KOPT-K1 (cell line): ENCODE measurements at regions not wholly inside any gene's neighbourhood (a gene's known extent, or its start where the extent isn't known, plus 50 kb on each side); places are given as distances from the start of the nearest gene placed in this dataset.

ENCODE experiments used
- H3K27ac ChIP-seq: fragments of 200-600 bp; sonication (generic); 2 replicates; pipeline ENCODE4 v1.5.1; 2016; ENCODE audit warnings: antibody characterized with exemption, mild to moderate bottlenecking, low read depth, low read length; ENCODE audit not compliant: poor library complexity, severe bottlenecking
- H3K36me3 ChIP-seq: fragments of 200-600 bp; sonication (generic); 2 replicates; pipeline ENCODE4 v1.5.1; 2017; ENCODE audit warnings: antibody characterized with exemption, mild to moderate bottlenecking, low read length, moderate library complexity; ENCODE audit not compliant: insufficient read depth
- H3K9me3 ChIP-seq: fragments of 200-600 bp; sonication (generic); 2 replicates; pipeline ENCODE4 v1.5.1; 2017; ENCODE audit warnings: antibody characterized with exemption, low read length, mild to moderate bottlenecking; ENCODE audit not compliant: insufficient read depth, poor library complexity, severe bottlenecking

- H3K27ac ChIP-seq: no peak overlapping the region
- H3K36me3 ChIP-seq: no peaks in the 10 kb centered on the region
- H3K9me3 ChIP-seq: no peaks in the 10 kb centered on the region
These were observed 52.2 kb upstream of the GRAMD2B start for GRCh38 chr5:126370796-126371718.

GRCh38 chr5:126373375-126374108 is 49.7 kb upstream of the GRAMD2B start:
- Histone ChIP-seq H3K36me3 (no peaks in the 10 kb centered on the region), H3K9me3 (no peaks in the 10 kb centered on the region), H3K27ac (no peak overlapping the region)
